MM.1S (cell line): ENCODE measurements at regions not wholly inside any gene's neighbourhood (a gene's known extent, or its start where the extent isn't known, plus 50 kb on each side); places are given as distances from the start of the nearest gene placed in this dataset.

ENCODE experiments used
- EZH2 ChIP-seq: fragments of 300-600 bp; sonication (generic); optimal IDR thresholded peaks from 2 replicates; pipeline ENCODE3; 2017; ENCODE audit warnings: low read depth, mild to moderate bottlenecking, antibody characterized with exemption, low read length, mixed read lengths
- TF ChIP-seq, protein P1 (sequence below): fragments of 300-600 bp; sonication (generic); IDR thresholded peaks from 2 replicates; pipeline ENCODE4 v1.5.1; 2016; ENCODE audit warnings: antibody characterized with exemption, low read length, mixed read lengths

DNA sequence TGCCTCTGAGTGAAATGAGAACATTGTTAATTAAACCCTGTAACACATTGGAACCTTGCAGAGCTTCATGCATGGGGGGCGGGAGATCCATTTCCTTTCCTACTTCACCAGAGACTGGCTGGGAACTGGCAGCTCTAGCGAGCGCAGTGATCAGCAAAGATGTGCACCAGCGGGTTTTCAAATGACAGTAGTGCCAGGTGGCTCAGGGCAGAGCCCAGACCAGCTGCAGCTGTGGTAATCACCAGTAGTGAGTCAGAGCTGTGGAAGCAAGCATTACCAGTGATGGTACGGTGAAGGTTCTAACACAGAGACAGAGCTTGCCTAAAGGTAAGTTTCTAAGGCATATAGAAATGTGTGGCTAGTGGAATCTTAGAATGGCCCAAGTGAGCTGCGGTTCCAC is 1009.7 kb upstream of the CELF2 start:
- TF ChIP-seq, protein P1, sequence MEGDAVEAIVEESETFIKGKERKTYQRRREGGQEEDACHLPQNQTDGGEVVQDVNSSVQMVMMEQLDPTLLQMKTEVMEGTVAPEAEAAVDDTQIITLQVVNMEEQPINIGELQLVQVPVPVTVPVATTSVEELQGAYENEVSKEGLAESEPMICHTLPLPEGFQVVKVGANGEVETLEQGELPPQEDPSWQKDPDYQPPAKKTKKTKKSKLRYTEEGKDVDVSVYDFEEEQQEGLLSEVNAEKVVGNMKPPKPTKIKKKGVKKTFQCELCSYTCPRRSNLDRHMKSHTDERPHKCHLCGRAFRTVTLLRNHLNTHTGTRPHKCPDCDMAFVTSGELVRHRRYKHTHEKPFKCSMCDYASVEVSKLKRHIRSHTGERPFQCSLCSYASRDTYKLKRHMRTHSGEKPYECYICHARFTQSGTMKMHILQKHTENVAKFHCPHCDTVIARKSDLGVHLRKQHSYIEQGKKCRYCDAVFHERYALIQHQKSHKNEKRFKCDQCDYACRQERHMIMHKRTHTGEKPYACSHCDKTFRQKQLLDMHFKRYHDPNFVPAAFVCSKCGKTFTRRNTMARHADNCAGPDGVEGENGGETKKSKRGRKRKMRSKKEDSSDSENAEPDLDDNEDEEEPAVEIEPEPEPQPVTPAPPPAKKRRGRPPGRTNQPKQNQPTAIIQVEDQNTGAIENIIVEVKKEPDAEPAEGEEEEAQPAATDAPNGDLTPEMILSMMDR: no peak
- no peak for TF ChIP-seq EZH2
